ENCODE measurements at regions not wholly inside any gene's neighbourhood (a gene's known extent, or its start where the extent isn't known, plus 50 kb on each side); places are given as distances from the start of the nearest gene placed in this dataset.

- no peak for TF ChIP-seq CTCF (IDR thresholded peaks at IDR 0.05; ENCODE audit: low read depth, low read length)
- H3K4me3 ChIP-seq (replicated peaks in 1 of 2; ENCODE audit: low read depth in 2 of 2, low read length in 2 of 2), result no peak overlapping the region
- DNase-seq (ENCODE audit: low read depth in 2 of 2), result no peak
These were observed 399.0 kb upstream of the MEF2C start for GRCh38 chr5:89281766-89282553.

- TF ChIP-seq CTCF (IDR thresholded peaks at IDR 0.05; ENCODE audit: low read depth, low read length), result no peak
- DNase-seq (ENCODE audit: low read depth in 2 of 2), result no peak
- H3K4me3 ChIP-seq (replicated peaks in 1 of 2; ENCODE audit: low read depth in 2 of 2, low read length in 2 of 2), result no peak overlapping the region
These were observed 398.2 kb upstream of the MEF2C start for GRCh38 chr5:89281211-89281610.

GRCh38 chr5:89280103-89281037 lies 397.4 kb upstream of the MEF2C start:
- no peak for TF ChIP-seq CTCF (IDR thresholded peaks at IDR 0.05; ENCODE audit: low read depth, low read length)
- H3K4me3 ChIP-seq (replicated peaks in 1 of 2; ENCODE audit: low read depth in 2 of 2, low read length in 2 of 2), result no peak overlapping the region
- no peak for DNase-seq (ENCODE audit: low read depth in 2 of 2)

DNA sequence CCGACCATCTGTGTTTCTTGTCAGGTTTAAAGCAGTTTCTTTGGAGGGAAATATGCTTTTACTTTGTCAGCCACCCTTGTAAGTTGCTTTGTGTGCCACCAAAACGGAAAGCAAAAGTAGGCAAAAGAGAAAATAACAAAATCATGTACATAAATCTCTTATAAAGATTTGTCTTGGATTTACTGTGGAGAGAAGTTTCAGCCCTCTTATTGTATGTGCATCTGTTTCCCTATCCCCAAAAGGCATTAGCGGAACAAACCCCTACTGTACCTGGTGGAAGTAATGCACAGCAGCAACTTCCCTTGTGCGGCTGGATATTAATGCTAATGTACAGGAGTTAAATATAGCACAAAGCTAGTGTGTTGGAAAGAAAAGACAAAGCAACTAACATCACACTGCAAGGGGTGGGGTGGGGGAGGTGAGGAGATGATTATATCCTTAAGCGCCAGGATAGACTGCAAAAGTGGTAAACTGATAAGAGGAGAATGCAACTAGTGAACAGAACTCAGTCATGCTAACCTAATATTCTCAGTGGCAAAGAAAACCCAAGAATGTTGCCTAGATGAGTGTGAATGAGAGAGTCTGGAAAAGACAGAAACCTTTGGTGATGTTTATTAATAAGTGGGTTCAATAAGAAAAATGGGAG lies 396.5 kb upstream of the MEF2C start:
- H3K4me3 ChIP-seq (replicated peaks in 1 of 2; ENCODE audit: low read depth in 2 of 2, low read length in 2 of 2), result no peak overlapping the region
- TF ChIP-seq CTCF (IDR thresholded peaks at IDR 0.05; ENCODE audit: low read depth, low read length), result no peak

DNA sequence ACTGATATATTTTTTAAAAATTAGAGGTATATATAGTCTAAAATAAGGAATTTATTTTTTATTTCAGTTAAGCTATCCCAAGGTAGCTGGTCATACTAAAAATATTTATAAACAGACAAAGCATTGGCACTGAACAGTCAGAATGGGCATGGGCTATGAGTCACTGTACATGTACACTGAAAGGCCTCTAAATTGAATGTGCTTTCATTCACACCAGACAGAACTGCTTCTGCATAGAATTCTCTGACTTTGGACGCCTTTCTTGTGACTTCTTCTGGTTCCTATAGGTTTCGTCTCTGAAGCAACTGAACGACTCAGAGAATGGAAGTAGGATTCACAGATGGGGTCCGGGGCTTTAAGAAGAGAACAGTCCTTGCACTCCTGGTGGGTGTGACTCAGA lies 394.8 kb upstream of the MEF2C start:
- TF ChIP-seq CTCF (IDR thresholded peaks at IDR 0.05; ENCODE audit: low read depth, low read length), result no peak
- H3K4me3 ChIP-seq (replicated peaks in 1 of 2; ENCODE audit: low read depth in 2 of 2, low read length in 2 of 2), result no peak overlapping the region
- peak in 1 of 2 donors; percentile 56 for DNase-seq (ENCODE audit: low read depth in 2 of 2)

More for the DNA sequence above, 396.5 kb upstream of the MEF2C start:
- no peak for DNase-seq (ENCODE audit: low read depth in 2 of 2)

- no peak for TF ChIP-seq CTCF (IDR thresholded peaks at IDR 0.05; ENCODE audit: low read depth, low read length)
These were observed 393.8 kb upstream of the MEF2C start for GRCh38 chr5:89276566-89277305.

More at GRCh38 chr5:89276566-89277305, 393.8 kb upstream of the MEF2C start:
- DNase-seq (ENCODE audit: low read depth in 2 of 2), result peak in 1 of 2 donors; percentile 66
- H3K4me3 ChIP-seq (replicated peaks in 1 of 2; ENCODE audit: low read depth in 2 of 2, low read length in 2 of 2), result no peak overlapping the region

All from cardiac fibroblast (primary cell).